Vagina (tissue), 2 donors: ENCODE measurements at regions not wholly inside any gene's neighbourhood (a gene's known extent, or its start where the extent isn't known, plus 50 kb on each side); places are given as distances from the start of the nearest gene placed in this dataset.

Experiments
- DNase-seq, 2 donors: peaks; one replicate each; pipeline ENCODE4 v3.0.0-alpha.2; 2017; ENCODE audit errors: extremely low spot score in 2 of 2
- H3K27ac ChIP-seq: fragments of 200-600 bp; sonication (generic); one replicate; pipeline ENCODE4 v1.5.1; 2019
- H3K27me3 ChIP-seq: fragments of 200-600 bp; sonication (generic); one replicate; pipeline ENCODE4 v1.5.1; 2019
- H3K36me3 ChIP-seq, 2 donors: fragments of 200-600 bp; sonication (generic); one replicate each; pipeline ENCODE4 v1.5.1; 2017 to 2019
- H3K4me1 ChIP-seq: fragments of 200-600 bp; sonication (generic); one replicate; pipeline ENCODE4 v1.5.1; 2019
- H3K4me3 ChIP-seq, 2 donors: fragments of 200-600 bp; sonication (generic); 1 replicate in 1 of 2; 2 replicates in 1 of 2; pipeline ENCODE4 v1.5.1; 2016 to 2019
- H3K9me3 ChIP-seq: fragments of 200-600 bp; sonication (generic); one replicate; pipeline ENCODE4 v1.5.1; 2019
- POLR2A ChIP-seq, 2 donors: fragments of 450-650 bp; IDR thresholded peaks; one replicate each; pipeline ENCODE4 v1.6.1; 2017; ENCODE audit warnings: antibody characterized with exemption in 2 of 2, mild to moderate bottlenecking in 2 of 2, moderate library complexity in 2 of 2
- POLR2AphosphoS5 ChIP-seq, 2 donors: sonication (generic); formaldehyde crosslinking; IDR thresholded peaks; one replicate each; pipeline ENCODE4 v1.9.0; 2017; ENCODE audit warnings: antibody characterized with exemption in 2 of 2, mild to moderate bottlenecking in 2 of 2, low read depth in 1 of 2; ENCODE audit not compliant: insufficient read depth in 1 of 2
- intact Hi-C: fragments of 100-400 bp; cut with DNase I; formaldehyde crosslinking; loops from one replicate; pipeline ENCODE4 v1.15.1; 2023
- TF ChIP-seq, protein P1 (sequence below), 3 experiments: fragments of 450-650 bp in 2 of 3; fragments of 200-600 bp in 1 of 3; sonication (generic) in 1 of 3; IDR thresholded peaks; one replicate each; pipeline ENCODE4 v1.5.1; 2017 to 2019; ENCODE audit warnings: antibody characterized with exemption in 3 of 3, mild to moderate bottlenecking in 2 of 3, moderate library complexity in 2 of 3

DNA sequence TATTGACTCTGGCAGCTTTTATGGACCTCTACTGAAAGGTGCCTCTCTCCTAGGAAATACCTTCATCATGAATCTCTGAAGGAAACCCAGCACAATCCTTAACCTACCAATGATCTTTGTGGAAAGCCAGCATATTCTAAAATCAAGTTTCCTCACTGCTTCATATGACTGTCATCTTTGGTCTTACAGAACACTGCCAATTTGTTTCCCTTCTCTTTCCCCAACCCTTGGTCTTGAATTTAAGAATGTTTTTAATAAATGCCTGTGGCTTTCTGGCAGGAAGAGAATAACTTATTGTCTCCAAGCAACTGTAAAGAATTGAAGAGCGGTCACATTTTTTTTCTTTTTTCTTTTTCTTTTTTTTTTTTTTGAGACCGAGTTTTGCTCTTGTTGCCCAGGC lies 427.6 kb downstream of the IPO8 start:
- Histone ChIP-seq H3K9me3 (no peaks in the 10 kb centered on the region), H3K4me3 (no peak overlapping the region), H3K4me1 (no peaks in the 10 kb centered on the region), H3K27ac (no peak overlapping the region), H3K36me3 (no peaks in the 10 kb centered on the region), H3K27me3 (no peaks in the 10 kb centered on the region)
- intact Hi-C loops = no loop called here
- TF ChIP-seq POLR2A (IDR thresholded peaks at IDR 0.05) (no peak), POLR2AphosphoS5 (IDR thresholded peaks at IDR 0.05; ENCODE audit: insufficient read depth in 1 of 2, low read depth in 1 of 2) (no peak)
- TF ChIP-seq, protein P1, sequence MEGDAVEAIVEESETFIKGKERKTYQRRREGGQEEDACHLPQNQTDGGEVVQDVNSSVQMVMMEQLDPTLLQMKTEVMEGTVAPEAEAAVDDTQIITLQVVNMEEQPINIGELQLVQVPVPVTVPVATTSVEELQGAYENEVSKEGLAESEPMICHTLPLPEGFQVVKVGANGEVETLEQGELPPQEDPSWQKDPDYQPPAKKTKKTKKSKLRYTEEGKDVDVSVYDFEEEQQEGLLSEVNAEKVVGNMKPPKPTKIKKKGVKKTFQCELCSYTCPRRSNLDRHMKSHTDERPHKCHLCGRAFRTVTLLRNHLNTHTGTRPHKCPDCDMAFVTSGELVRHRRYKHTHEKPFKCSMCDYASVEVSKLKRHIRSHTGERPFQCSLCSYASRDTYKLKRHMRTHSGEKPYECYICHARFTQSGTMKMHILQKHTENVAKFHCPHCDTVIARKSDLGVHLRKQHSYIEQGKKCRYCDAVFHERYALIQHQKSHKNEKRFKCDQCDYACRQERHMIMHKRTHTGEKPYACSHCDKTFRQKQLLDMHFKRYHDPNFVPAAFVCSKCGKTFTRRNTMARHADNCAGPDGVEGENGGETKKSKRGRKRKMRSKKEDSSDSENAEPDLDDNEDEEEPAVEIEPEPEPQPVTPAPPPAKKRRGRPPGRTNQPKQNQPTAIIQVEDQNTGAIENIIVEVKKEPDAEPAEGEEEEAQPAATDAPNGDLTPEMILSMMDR (IDR thresholded peaks at IDR 0.05) = no peak
- no peak for DNase-seq

DNA sequence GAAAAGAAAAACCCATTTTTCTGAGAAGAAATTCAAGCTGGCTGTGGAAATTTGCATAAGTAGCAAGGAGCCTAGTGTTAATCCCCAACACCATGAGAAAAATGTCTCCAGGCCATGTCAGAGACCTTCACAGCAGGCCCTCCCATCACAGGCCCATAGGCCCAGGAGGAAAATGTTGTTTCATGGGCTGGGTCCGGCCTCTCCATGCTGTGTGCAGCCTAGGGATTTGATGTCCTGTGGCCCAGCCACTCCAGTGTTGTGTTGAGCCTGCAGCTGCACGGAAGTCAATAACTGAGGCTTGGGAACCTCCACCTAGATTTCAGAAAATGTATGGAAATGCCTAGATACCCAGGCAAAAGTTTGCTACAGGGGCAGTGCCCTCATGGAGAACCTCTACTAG lies 432.2 kb downstream of the IPO8 start:
- Histone ChIP-seq H3K36me3 (no peaks in the 10 kb centered on the region), H3K9me3 (no peaks in the 10 kb centered on the region), H3K4me1 (no peaks in the 10 kb centered on the region), H3K4me3 (no peak overlapping the region), H3K27ac (no peak overlapping the region), H3K27me3 (no peaks in the 10 kb centered on the region)
- TF ChIP-seq, protein P1 (IDR thresholded peaks at IDR 0.05) = no peak
- no peak for TF ChIP-seq POLR2AphosphoS5 (IDR thresholded peaks at IDR 0.05; ENCODE audit: insufficient read depth in 1 of 2, low read depth in 1 of 2)
- TF ChIP-seq POLR2A (IDR thresholded peaks at IDR 0.05) = no peak
- intact Hi-C loops = no loop called here
- DNase-seq = no peak

DNA sequence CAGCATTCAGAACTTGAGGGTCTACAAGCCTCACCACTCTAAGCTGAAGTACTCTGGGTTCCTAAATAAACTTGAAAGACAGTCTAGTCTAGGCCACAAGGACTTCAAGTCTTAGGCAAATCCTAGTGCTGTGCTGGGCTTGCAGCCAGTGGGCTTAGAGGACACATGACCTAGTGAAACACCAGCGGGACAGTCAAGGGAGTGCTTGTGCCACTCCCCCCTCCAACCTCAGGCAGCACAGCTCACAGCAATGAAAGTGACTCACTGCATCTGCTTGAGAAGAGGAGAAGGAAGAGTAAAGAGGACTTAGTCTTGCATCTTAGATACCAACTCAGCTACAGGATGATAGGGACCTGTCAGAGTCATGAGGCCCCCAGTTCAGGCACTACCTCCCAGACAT lies 438.1 kb downstream of the IPO8 start:
- intact Hi-C loops = loop anchor here (10.0 kb wide), 1 partner anchor 393 kb away; no protein-coding TSS in a partner anchor
- no peaks in the 10 kb centered on the region for H3K36me3 ChIP-seq

DNA sequence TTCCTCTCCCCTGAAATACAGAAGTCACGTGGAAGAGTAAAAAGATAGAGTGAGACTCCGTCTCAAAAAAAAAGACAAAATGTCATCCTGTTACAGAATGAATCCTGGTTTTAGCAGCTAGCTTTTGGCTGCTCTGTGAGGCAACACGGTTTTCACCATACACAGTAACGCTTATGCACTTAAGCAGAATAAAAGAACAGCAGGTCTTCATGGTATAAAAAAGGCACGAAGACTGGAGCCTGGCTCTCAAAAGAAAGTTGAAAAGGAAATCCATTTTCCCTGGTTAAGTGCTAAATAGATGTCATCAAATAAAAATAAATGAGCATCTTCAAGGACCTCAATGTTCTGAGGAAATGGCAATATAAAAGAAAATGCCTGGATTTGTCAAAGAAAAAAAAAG lies 444.1 kb downstream of the IPO8 start:
- no peaks in the 10 kb centered on the region for H3K36me3 ChIP-seq
- TF ChIP-seq, protein P1 (IDR thresholded peaks at IDR 0.05) = no peak
- TF ChIP-seq POLR2A (IDR thresholded peaks at IDR 0.05) (no peak), POLR2AphosphoS5 (IDR thresholded peaks at IDR 0.05; ENCODE audit: insufficient read depth in 1 of 2, low read depth in 1 of 2) (no peak)
- DNase-seq = no peak

More for the DNA sequence above, 438.1 kb downstream of the IPO8 start:
- TF ChIP-seq POLR2A (IDR thresholded peaks at IDR 0.05) (no peak), POLR2AphosphoS5 (IDR thresholded peaks at IDR 0.05; ENCODE audit: insufficient read depth in 1 of 2, low read depth in 1 of 2) (no peak)
- Histone ChIP-seq H3K4me3 (no peak overlapping the region), H3K4me1 (no peaks in the 10 kb centered on the region), H3K9me3 (no peaks in the 10 kb centered on the region), H3K27me3 (no peaks in the 10 kb centered on the region), H3K27ac (no peak overlapping the region)
- no peak for DNase-seq

DNA sequence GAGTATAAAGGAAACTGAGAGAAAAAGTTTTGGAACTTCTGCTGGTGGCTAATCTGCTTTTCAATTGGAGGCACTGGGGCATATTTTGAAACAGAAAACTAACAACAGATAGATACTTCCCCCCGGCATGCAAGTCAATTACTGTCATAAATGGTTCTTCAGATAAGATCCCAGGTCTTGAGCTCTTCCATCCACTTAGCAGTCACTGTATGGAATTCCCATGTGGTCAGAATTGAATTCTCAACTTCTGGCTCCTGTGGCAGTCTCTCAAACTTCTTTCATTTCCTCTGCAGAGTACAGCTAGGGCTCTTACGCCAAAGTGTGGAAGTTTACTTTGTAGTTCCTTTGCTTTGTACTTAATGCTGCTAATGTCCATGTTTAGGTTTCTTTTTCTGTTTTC lies 452.2 kb downstream of the IPO8 start:
- no peaks in the 10 kb centered on the region for H3K4me1 ChIP-seq
- no peaks in the 10 kb centered on the region for H3K9me3 ChIP-seq
- H3K27me3 ChIP-seq = no peaks in the 10 kb centered on the region
- no peak overlapping the region for H3K4me3 ChIP-seq
- intact Hi-C loops = no loop called here
- DNase-seq = no peak
- H3K27ac ChIP-seq = no peak overlapping the region
- TF ChIP-seq POLR2A (IDR thresholded peaks at IDR 0.05) = no peak
- no peak for TF ChIP-seq POLR2AphosphoS5 (IDR thresholded peaks at IDR 0.05; ENCODE audit: insufficient read depth in 1 of 2, low read depth in 1 of 2)
- TF ChIP-seq, protein P1 (IDR thresholded peaks at IDR 0.05) = no peak
- no peaks in the 10 kb centered on the region for H3K36me3 ChIP-seq

More for the DNA sequence above, 444.1 kb downstream of the IPO8 start:
- no peak overlapping the region for H3K4me3 ChIP-seq
- no peaks in the 10 kb centered on the region for H3K4me1 ChIP-seq
- intact Hi-C loops = loop anchor here (10.0 kb wide), 1 partner anchor 387 kb away; no protein-coding TSS in a partner anchor
- no peak overlapping the region for H3K27ac ChIP-seq
- H3K9me3 ChIP-seq = no peaks in the 10 kb centered on the region
- H3K27me3 ChIP-seq = no peaks in the 10 kb centered on the region
